GM12864 (cell line): ENCODE measurements at regions not wholly inside any gene's neighbourhood (a gene's known extent, or its start where the extent isn't known, plus 50 kb on each side); places are given as distances from the start of the nearest gene placed in this dataset.

Source experiments
- DNase-seq: peaks from one replicate; pipeline ENCODE4 v3.0.0-alpha.2; 2011; ENCODE audit warnings: low read depth
- H3K4me3 ChIP-seq: 2 replicates; pipeline ENCODE4 v1.5.1; 2011; ENCODE audit warnings: mild to moderate bottlenecking, low read depth, low read length, control low read depth
- TF ChIP-seq, protein P1 (sequence below): IDR thresholded peaks from 2 replicates; pipeline ENCODE4 v1.5.1; 2011; ENCODE audit warnings: low read depth, mild to moderate bottlenecking, moderate library complexity, low read length, control low read depth, inconsistent platforms; ENCODE audit errors: missing control alignments

DNA sequence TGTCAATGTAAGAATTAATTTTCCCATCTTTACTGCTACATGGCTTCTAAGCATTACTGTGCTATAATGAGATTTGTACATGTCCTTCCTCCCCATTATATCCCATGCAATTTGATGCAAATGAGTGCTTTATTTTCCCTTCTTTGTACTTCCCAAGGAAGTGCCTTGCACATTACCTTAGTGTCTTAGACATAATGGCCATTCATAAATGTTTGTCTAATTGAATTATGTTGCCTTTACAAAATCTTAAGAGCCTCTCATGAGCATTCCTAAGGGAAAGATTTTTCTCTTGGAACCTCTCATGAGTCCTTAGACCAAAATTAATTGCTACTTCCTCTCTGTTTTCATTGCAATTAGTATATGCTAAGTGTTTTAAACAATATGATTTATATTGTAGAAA, 741.7 kb downstream of the RERGL start:
- H3K4me3 ChIP-seq = no peak overlapping the region
- DNase-seq = no peak
- TF ChIP-seq, protein P1, sequence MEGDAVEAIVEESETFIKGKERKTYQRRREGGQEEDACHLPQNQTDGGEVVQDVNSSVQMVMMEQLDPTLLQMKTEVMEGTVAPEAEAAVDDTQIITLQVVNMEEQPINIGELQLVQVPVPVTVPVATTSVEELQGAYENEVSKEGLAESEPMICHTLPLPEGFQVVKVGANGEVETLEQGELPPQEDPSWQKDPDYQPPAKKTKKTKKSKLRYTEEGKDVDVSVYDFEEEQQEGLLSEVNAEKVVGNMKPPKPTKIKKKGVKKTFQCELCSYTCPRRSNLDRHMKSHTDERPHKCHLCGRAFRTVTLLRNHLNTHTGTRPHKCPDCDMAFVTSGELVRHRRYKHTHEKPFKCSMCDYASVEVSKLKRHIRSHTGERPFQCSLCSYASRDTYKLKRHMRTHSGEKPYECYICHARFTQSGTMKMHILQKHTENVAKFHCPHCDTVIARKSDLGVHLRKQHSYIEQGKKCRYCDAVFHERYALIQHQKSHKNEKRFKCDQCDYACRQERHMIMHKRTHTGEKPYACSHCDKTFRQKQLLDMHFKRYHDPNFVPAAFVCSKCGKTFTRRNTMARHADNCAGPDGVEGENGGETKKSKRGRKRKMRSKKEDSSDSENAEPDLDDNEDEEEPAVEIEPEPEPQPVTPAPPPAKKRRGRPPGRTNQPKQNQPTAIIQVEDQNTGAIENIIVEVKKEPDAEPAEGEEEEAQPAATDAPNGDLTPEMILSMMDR = no peak

DNA sequence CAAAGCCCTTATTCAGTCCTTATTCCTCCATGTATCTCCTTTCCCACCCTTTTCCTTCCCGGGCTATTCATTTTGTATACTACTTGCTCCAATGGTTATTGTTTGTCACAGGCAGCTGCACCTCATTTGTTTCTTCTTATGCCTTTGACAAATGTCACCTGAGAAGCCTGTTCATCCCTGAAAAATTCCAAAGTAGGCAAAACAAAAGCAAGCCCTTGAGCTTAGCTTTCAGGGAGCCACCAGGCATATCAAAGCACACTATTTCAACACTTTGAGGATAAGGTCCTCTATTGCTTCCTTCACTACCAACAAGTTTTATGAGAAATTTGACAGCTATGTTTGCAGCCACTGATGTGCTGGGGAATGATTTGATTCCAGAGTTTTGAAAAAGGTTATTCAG, 738.7 kb upstream of the LMO3 start:
- TF ChIP-seq, protein P1 = no peak
- no peak overlapping the region for H3K4me3 ChIP-seq
- DNase-seq = no peak

DNA sequence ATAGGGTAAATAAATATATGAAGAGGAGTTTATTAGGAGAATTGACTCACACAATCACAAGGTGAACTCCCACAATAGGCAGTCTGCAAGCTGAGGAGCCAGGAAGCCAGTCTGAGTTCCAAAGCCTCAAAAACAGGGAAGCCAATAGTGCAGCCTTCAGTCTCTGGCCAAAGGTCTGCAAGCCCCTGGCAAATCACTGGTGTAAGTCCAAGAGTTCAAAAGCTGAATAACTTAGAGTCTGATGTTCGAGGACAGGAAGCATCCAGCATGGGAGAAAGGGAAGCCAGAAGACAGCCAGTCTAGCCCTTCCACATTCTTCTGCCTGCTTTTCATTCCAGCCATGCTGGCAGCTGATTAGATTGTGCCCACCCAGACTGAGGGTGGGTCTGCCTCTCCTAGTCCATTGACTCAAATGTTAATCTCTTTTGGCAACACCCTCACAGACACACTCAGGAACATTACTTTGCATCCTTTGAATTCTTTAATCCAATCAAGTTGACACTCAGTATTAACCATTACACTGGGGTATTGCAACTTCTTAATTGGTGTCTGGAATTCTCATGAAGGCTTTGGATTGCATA, 736.5 kb upstream of the LMO3 start:
- TF ChIP-seq, protein P1 = no peak
- no peak for DNase-seq
- H3K4me3 ChIP-seq = no peak overlapping the region

DNA sequence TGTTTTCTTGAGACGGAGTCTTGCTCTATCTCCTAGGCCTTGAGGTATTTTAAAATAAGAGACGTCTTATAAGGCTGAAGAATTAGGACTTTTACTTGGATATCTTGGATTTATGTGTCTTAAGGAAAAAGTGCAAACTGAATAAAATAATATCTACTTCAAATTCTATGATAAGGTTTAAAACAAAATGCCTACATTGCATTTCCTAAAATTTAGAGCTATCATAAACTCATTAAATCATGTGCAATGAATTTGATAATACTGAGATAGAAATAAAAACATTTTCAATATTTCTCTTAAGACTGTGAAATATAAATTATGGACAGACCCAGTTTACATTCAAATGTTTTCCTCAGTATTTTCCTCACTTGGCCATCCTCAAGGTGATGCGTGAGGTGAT, 729.5 kb upstream of the LMO3 start:
- DNase-seq = no peak
- no peak overlapping the region for H3K4me3 ChIP-seq
- TF ChIP-seq, protein P1 = no peak

DNA sequence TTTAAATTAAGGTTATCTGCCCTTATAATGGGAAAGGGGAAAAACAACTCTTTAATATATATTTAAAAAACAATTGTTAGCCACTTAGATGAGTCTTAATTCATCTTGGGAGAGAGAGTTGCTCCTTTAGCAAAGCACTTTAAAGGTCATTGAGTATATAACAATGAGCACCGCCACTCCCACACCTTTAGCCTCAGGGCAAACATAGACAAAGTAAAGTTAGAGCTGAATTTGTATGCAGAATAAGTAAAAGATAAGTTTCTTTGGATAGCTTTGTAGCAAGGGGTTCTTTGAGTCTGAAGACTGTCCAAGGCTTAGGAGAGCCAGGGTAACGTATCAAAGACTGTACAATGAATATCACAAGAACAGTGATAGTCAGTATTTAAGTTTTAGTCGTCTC, 728.8 kb upstream of the LMO3 start:
- H3K4me3 ChIP-seq = no peak overlapping the region
- DNase-seq = no peak
- TF ChIP-seq, protein P1 = no peak

DNA sequence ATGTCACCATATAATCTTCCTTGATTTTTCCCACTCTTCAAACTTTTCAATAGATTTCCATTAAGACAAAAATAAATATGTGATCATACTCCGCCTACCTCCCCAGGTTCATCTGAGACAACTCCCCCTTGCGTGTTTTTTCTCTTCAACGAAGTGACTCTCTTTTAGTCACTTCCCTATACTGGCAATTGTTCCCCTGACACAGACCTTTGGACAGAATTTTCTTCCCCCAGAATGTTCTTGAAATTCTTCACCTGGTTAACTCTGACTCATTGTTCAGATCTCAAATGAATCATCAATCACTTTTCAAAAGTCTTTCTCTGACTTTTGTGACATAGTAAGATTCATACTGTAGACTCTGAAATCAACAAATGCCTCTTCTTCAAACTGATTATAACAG, 727.3 kb upstream of the LMO3 start:
- H3K4me3 ChIP-seq = no peak overlapping the region
- no peak for DNase-seq
- TF ChIP-seq, protein P1 = no peak

DNA sequence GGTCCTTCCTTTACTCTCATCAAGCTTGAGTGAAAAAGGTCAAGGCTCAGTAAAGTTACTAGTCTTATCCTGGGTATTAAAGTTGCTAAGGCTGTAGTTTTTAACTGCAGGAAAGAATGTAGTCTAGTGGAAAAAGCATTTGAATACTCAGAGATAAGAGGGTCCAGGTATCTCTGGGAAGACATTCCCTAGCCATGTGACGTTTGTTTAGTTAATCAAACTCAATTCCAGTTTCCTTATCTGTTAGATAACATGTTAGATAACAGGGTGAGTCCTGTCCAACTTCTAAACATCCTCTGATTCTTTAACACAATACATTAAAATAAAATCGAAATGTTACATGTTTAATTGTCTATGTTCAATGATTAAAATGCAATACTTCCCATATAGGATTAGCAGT, 720.7 kb upstream of the LMO3 start:
- TF ChIP-seq, protein P1 = no peak
- DNase-seq = no peak
- H3K4me3 ChIP-seq = no peak overlapping the region
